Activated CD8-positive, alpha-beta memory T cell treated with anti-CD3 and anti-CD28 coated beads for 4 hours (primary cell): ENCODE measurements at regions not wholly inside any gene's neighbourhood (a gene's known extent, or its start where the extent isn't known, plus 50 kb on each side); places are given as distances from the start of the nearest gene placed in this dataset.
"Not testable (repeated sequence)": the region's sequence is repeated elsewhere in the genome, so short reads cannot be mapped to it uniquely, and the experiment has no call there.

Experiments used
- DNase-seq, 2 donors: peaks; one replicate each; pipeline ENCODE4 v3.0.0-alpha.2; 2020; ENCODE audit warnings: low read depth in 2 of 2

- no peak for DNase-seq
Measured at GRCh38 chr19:27851543-27852060, 1361.3 kb downstream of the UQCRFS1 start.

- no peak for DNase-seq
Measured at GRCh38 chr19:27851002-27851481, 1361.9 kb downstream of the UQCRFS1 start.

- DNase-seq: no peak
Measured at GRCh38 chr19:27846944-27847343, 1366.0 kb downstream of the UQCRFS1 start.

GRCh38 chr19:27844261-27844660 lies 1368.7 kb downstream of the UQCRFS1 start:
- DNase-seq: no peak

GRCh38 chr19:27843861-27844260 lies 1369.1 kb downstream of the UQCRFS1 start:
- DNase-seq: no peak

GRCh38 chr19:27833031-27833430 lies 1379.9 kb downstream of the UQCRFS1 start:
- no peak for DNase-seq

GRCh38 chr19:27828829-27829228 lies 1384.1 kb downstream of the UQCRFS1 start:
- DNase-seq: no peak

- DNase-seq: no peak
Measured at GRCh38 chr19:27824108-27824507, 1388.8 kb downstream of the UQCRFS1 start.

- no peak for DNase-seq
Measured at GRCh38 chr19:27822336-27822735, 1390.6 kb downstream of the UQCRFS1 start.

- DNase-seq: no peak
Measured at GRCh38 chr19:27821418-27822018, 1391.4 kb downstream of the UQCRFS1 start.

GRCh38 chr19:27815985-27816384 lies 1397.0 kb downstream of the UQCRFS1 start:
- no peak for DNase-seq

- DNase-seq: not testable (repeated sequence)
Measured at GRCh38 chr19:27814834-27815233, 1398.1 kb downstream of the UQCRFS1 start.

GRCh38 chr19:27814274-27814673 lies 1398.7 kb downstream of the UQCRFS1 start:
- not testable (repeated sequence) for DNase-seq

- no peak for DNase-seq
Measured at GRCh38 chr19:27806471-27807070, 1406.4 kb downstream of the UQCRFS1 start.

GRCh38 chr19:27805848-27806247 lies 1407.1 kb downstream of the UQCRFS1 start:
- no peak for DNase-seq

GRCh38 chr19:27802293-27802692 lies 1410.7 kb downstream of the UQCRFS1 start:
- DNase-seq: not testable (repeated sequence)

- no peak for DNase-seq
Measured at GRCh38 chr19:27796540-27796939, 1416.4 kb downstream of the UQCRFS1 start.

GRCh38 chr19:27796073-27796472 lies 1416.9 kb downstream of the UQCRFS1 start:
- DNase-seq: no peak

- DNase-seq: no peak
Measured at GRCh38 chr19:27795369-27795768, 1417.6 kb downstream of the UQCRFS1 start.

GRCh38 chr19:27794494-27795042 lies 1418.4 kb downstream of the UQCRFS1 start:
- DNase-seq: no peak

GRCh38 chr19:27793644-27794493 lies 1419.1 kb downstream of the UQCRFS1 start:
- peak; percentile 83 to 86 for DNase-seq

GRCh38 chr19:27793128-27793643 lies 1419.8 kb downstream of the UQCRFS1 start:
- DNase-seq: peak; percentile 28 to 58
